Keratinocyte (primary cell): ENCODE measurements at regions not wholly inside any gene's neighbourhood (a gene's known extent, or its start where the extent isn't known, plus 50 kb on each side); places are given as distances from the start of the nearest gene placed in this dataset.

ENCODE experiments used
- CTCF ChIP-seq, 3 experiments: IDR thresholded peaks in 1 of 3; conservative IDR thresholded peaks in 1 of 3; optimal IDR thresholded peaks in 1 of 3; 2 replicates in 2 of 3; 3 replicates in 1 of 3; pipeline versions ENCODE3 to v1.5.1; 2011; ENCODE audit warnings: low read length in 3 of 3, mild to moderate bottlenecking in 3 of 3, moderate library complexity in 2 of 3, control low read depth in 1 of 3, inconsistent platforms in 1 of 3; ENCODE audit not compliant: insufficient read depth in 2 of 3; ENCODE audit errors: extremely low read depth in 1 of 3
- EZH2 ChIP-seq: IDR thresholded peaks from one replicate; pipeline ENCODE4 v1.6.1; 2012; ENCODE audit warnings: inconsistent platforms, mild to moderate bottlenecking, low read length, moderate library complexity

- no peak for TF ChIP-seq CTCF (optimal IDR thresholded peaks at IDR 0.05 in 1 of 3, IDR thresholded peaks at IDR 0.05 in 1 of 3, conservative IDR thresholded peaks at IDR 0.05 in 1 of 3; ENCODE audit: extremely low read depth in 1 of 3, insufficient read depth in 2 of 3, low read length in 3 of 3)
- TF ChIP-seq EZH2, result no peak
Measured at GRCh38 chr12:93974252-93974651, 174.1 kb upstream of the PLXNC1 start.
